HepG2 (cell line): ENCODE measurements at regions not wholly inside any gene's neighbourhood (a gene's known extent, or its start where the extent isn't known, plus 50 kb on each side); places are given as distances from the start of the nearest gene placed in this dataset.

Experiments
- ATAC-seq: fragments of 200-7000 bp; cut with Tn5 transposase; 3 replicates; pipeline ENCODE4 v1.9.1; 2020; ENCODE audit warnings: mild to moderate bottlenecking, moderate library complexity
- BruUV-seq: library from RNA; stranded (reverse); fragments of 400-500 nt; replicated peaks from 2 replicates; lab custom pipeline; 2021; lab: Mats Ljungman, UMichigan
- CTCF ChIA-PET: fragments of 300-600 bp; formaldehyde crosslinking; extraction: SDS; loops from one replicate; lab custom pipeline; 2021; ENCODE audit warnings: low total read pairs, inconsistent platforms, low intra/inter-chr PET ratio; lab: Yijun Ruan, JAX
- POLR2A ChIA-PET: fragments of 350-600 bp; sonication (Branson Sonifier 250); formaldehyde crosslinking; loops from one replicate; lab custom pipeline; 2020; ENCODE audit warnings: antibody characterized with exemption, inconsistent platforms; lab: Yijun Ruan, JAX
- DNase-seq: peaks from one replicate; pipeline ENCODE4 v3.0.0-alpha.2; 2015; ENCODE audit warnings: low spot score
- FAIRE-seq: peaks from 3 replicates; lab custom pipeline; 2011; peaks lifted over from hg19 to GRCh38; lab: Jason Lieb, UNC
- H2AFZ ChIP-seq: one replicate; pipeline ENCODE4 v1.6.1; 2011; ENCODE audit warnings: low read length, inconsistent platforms
- H3K27ac ChIP-seq: fragments of 300-600 bp; 3 replicates; pipeline ENCODE4 v1.8.0; 2011; ENCODE audit warnings: mixed run types, mild to moderate bottlenecking, mixed read lengths, low read length, inconsistent platforms; ENCODE audit not compliant: insufficient read depth; ENCODE audit errors: extremely low read length
- H3K27me3 ChIP-seq, 2 experiments: fragments of 200-600 bp in 1 of 2; 2 replicates in 1 of 2; 3 replicates in 1 of 2; pipeline versions ENCODE4 v1.6.0 to v1.8.0; 2011; ENCODE audit warnings: low read length in 2 of 2, mild to moderate bottlenecking in 2 of 2, moderate library complexity in 2 of 2, inconsistent platforms in 1 of 2; ENCODE audit not compliant: insufficient read depth in 2 of 2, control insufficient read depth in 1 of 2
- H3K36me3 ChIP-seq, 2 experiments: fragments of 200-600 bp in 1 of 2; replicated peaks in 1 of 2; 2 replicates in 1 of 2; 3 replicates in 1 of 2; pipeline versions ENCODE4 v1.5.1 to v1.8.0; 2011; ENCODE audit warnings: low read length in 2 of 2, inconsistent platforms in 1 of 2; ENCODE audit not compliant: insufficient read depth in 2 of 2, control insufficient read depth in 1 of 2
- H3K4me1 ChIP-seq: 2 replicates; pipeline ENCODE4 v1.5.1; 2012; ENCODE audit warnings: low read length, inconsistent platforms; ENCODE audit not compliant: insufficient read depth
- H3K4me2 ChIP-seq: 2 replicates; pipeline ENCODE4 v1.6.0; 2011; ENCODE audit warnings: low read depth, low read length, inconsistent platforms
- H3K4me3 ChIP-seq, 3 experiments: fragments of 200-600 bp in 1 of 3; sonication (generic), shearing (Covaris generic) in 1 of 3; replicated peaks in 1 of 3; 2 replicates each; pipeline ENCODE4 v1.5.1; 2011 to 2016; ENCODE audit warnings: low read length in 3 of 3, inconsistent platforms in 2 of 3, low read depth in 2 of 3, mild to moderate bottlenecking in 2 of 3, control low read depth in 1 of 3, mixed read lengths in 1 of 3; ENCODE audit not compliant: insufficient read depth in 1 of 3
- H3K79me2 ChIP-seq: one replicate; pipeline ENCODE4 v1.6.1; 2011; ENCODE audit warnings: low read length, inconsistent platforms; ENCODE audit not compliant: insufficient read depth
- H3K9ac ChIP-seq: 2 replicates; pipeline ENCODE4 v1.6.0; 2011; ENCODE audit warnings: mild to moderate bottlenecking, low read depth, low read length, inconsistent platforms; ENCODE audit not compliant: insufficient read depth
- H3K9me3 ChIP-seq: 2 replicates; pipeline ENCODE4 v1.5.1; 2012; ENCODE audit warnings: mild to moderate bottlenecking, low read length
- H4K20me1 ChIP-seq: 2 replicates; pipeline ENCODE4 v1.6.0; 2011; ENCODE audit warnings: inconsistent platforms, mild to moderate bottlenecking, low read length, moderate library complexity; ENCODE audit not compliant: insufficient read depth
- ATF7 ChIP-seq, 2 experiments: fragments of 450-650 bp in 1 of 2; sonication (generic) in 1 of 2; formaldehyde crosslinking in 1 of 2; IDR thresholded peaks; 2 replicates each; pipeline versions ENCODE4 v1.4.0 to v1.6.1; 2016 to 2020; ENCODE audit warnings: antibody characterized with exemption in 1 of 2, mild to moderate bottlenecking in 1 of 2, missing genetic modification reagents in 1 of 2
- CREM ChIP-seq, 2 experiments: sonication (generic) in 1 of 2; formaldehyde crosslinking in 1 of 2; IDR thresholded peaks; 2 replicates each; pipeline versions ENCODE4 v1.4.0 to v1.6.1; 2016 to 2020; ENCODE audit warnings: antibody characterized with exemption in 1 of 2, mild to moderate bottlenecking in 1 of 2, missing genetic modification reagents in 1 of 2
- DMAP1 ChIP-seq: IDR thresholded peaks from 2 replicates; pipeline ENCODE4 v1.6.1; 2016
- ETV6 ChIP-seq: sonication (generic); formaldehyde crosslinking; conservative IDR thresholded peaks from 2 replicates; pipeline ENCODE4 v1.4.0; 2020; ENCODE audit warnings: missing genetic modification reagents
- GTF3A ChIP-seq: sonication (generic); formaldehyde crosslinking; conservative IDR thresholded peaks from 2 replicates; pipeline ENCODE4 v1.4.0; 2020; ENCODE audit warnings: mild to moderate bottlenecking, missing genetic modification reagents
- GZF1 ChIP-seq: sonication (generic); formaldehyde crosslinking; IDR thresholded peaks from 2 replicates; pipeline ENCODE4 v1.5.1; 2020; ENCODE audit warnings: mild to moderate bottlenecking, missing genetic modification reagents
- KLF15 ChIP-seq: sonication (generic); formaldehyde crosslinking; IDR thresholded peaks from 2 replicates; pipeline ENCODE4 v1.8.1; 2023; ENCODE audit warnings: borderline replicate concordance, mild to moderate bottlenecking, inconsistent platforms, missing genetic modification reagents, mixed read lengths
- MBNL3 ChIP-seq: fragments of 250-450 bp; sonication (Bioruptor Pico); conservative IDR thresholded peaks from 2 replicates; pipeline ENCODE4 v1.8.0; 2022; ENCODE audit warnings: mild to moderate bottlenecking, inconsistent platforms
- NFE2L2 ChIP-seq: fragments of 150-350 bp; IDR thresholded peaks from 2 replicates; pipeline ENCODE4 v1.6.1; 2014; ENCODE audit warnings: low read length
- SMARCC2 ChIP-seq: fragments of 450-650 bp; IDR thresholded peaks from 2 replicates; pipeline ENCODE4 v1.6.1; 2017; ENCODE audit warnings: antibody characterized with exemption, mild to moderate bottlenecking
- TOPORS ChIP-seq: sonication (generic); formaldehyde crosslinking; IDR thresholded peaks from 2 replicates; pipeline ENCODE4 v1.8.0; 2023; ENCODE audit warnings: mild to moderate bottlenecking, missing genetic modification reagents
- ZFP36L2 ChIP-seq: sonication (generic); formaldehyde crosslinking; IDR thresholded peaks from 2 replicates; pipeline ENCODE4 v1.4.0; 2020; ENCODE audit warnings: missing genetic modification reagents
- ZNF350 ChIP-seq: sonication (generic); formaldehyde crosslinking; IDR thresholded peaks from 2 replicates; pipeline ENCODE4 v1.4.0; 2020; ENCODE audit warnings: mild to moderate bottlenecking, low read depth, missing genetic modification reagents, borderline replicate concordance
- ZNF530 ChIP-seq: sonication (generic); formaldehyde crosslinking; IDR thresholded peaks from 2 replicates; pipeline ENCODE4 v1.5.0; 2020; ENCODE audit warnings: low read depth, mild to moderate bottlenecking, missing genetic modification reagents
- ZNF768 ChIP-seq: sonication (generic); formaldehyde crosslinking; IDR thresholded peaks from 2 replicates; pipeline ENCODE4 v1.4.0; 2020; ENCODE audit warnings: missing genetic modification reagents
- ZNF775 ChIP-seq: sonication (generic); formaldehyde crosslinking; IDR thresholded peaks from 2 replicates; pipeline ENCODE4 v1.4.0; 2020; ENCODE audit warnings: missing genetic modification reagents, mild to moderate bottlenecking, moderate library complexity, borderline replicate concordance
- ZNF850 ChIP-seq: sonication (generic); formaldehyde crosslinking; conservative IDR thresholded peaks from 2 replicates; pipeline ENCODE4 v1.9.0; 2021; ENCODE audit warnings: mild to moderate bottlenecking, missing genetic modification reagents
- WGBS: methylation state at CpG from one replicate; pipeline ENCODE4 v1.1.6; 2017; ENCODE audit warnings: low lambda C conversion rate; 5-methylcytosine and 5-hydroxymethylcytosine counted together
- in situ Hi-C: cut with HindIII; loops from 2 replicates; pipeline ENCODE4 v1.10.0; 2017; ENCODE audit warnings: low pct_unique_long_range_greater_than_20kb; ENCODE audit not compliant: extremely low pct_ligation_motif_present
- intact Hi-C: fragments of 100-400 bp; cut with micrococcal nuclease; formaldehyde crosslinking; loops from one replicate; pipeline ENCODE4 v1.10.0; 2022; ENCODE audit not compliant: unreplicated experiment
- TF ChIP-seq, protein P1 (sequence below): sonication (generic); formaldehyde crosslinking; conservative IDR thresholded peaks from 2 replicates; pipeline ENCODE4 v1.4.0; 2020; ENCODE audit warnings: missing genetic modification reagents
- TF ChIP-seq, protein P2 (sequence below): sonication (generic); formaldehyde crosslinking; IDR thresholded peaks from 2 replicates; pipeline ENCODE4 v1.4.0; 2020; ENCODE audit warnings: low read depth, mild to moderate bottlenecking, missing genetic modification reagents
- TF ChIP-seq, protein P3 (sequence below): IDR thresholded peaks from 2 replicates; pipeline ENCODE4 v1.6.1; 2016

DNA sequence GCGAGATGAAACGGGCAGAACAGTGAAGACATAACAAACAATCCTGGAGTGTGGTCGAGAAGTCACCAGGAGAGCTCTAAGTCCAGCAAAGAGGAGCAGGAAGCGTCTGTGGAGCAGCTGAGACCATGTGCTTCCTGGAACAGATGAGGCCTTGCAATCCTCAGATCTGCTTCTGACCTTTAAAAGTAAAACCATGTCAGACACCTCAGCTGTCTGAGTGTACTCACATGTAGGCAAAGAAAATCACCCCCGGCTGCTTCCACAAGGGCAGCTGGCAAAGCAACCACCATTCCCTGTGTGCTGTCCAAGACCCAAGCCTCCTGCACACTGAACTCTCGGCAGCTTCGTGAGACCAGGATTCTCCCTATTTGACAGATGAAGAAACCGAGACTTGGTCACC is 76.6 kb downstream of the EDN3 start:
- H2AFZ ChIP-seq, result no peak overlapping the region
- no peak overlapping the region for H3K4me3 ChIP-seq
- 24% methylated on average over 8 of the region's 8 CpGs for WGBS
- in situ Hi-C loops (no loop called here), intact Hi-C loops (no loop called here)
- no TSS peak for BruUV-seq
- peaks cover 2 to 24% of the 10 kb centered on the region in 2 experiments; a peak in 3 of 5 replicates for H3K27me3 ChIP-seq
- no peak overlapping the region for H3K27ac ChIP-seq
- ATAC-seq, result no peak
- no peaks in the 10 kb centered on the region for H3K79me2 ChIP-seq
- ChIA-PET POLR2A (no interaction called here), CTCF (no interaction called here)
- no peaks in the 10 kb centered on the region for H4K20me1 ChIP-seq
- no peak for DNase-seq
- no peak overlapping the region for H3K4me2 ChIP-seq
- no peak overlapping the region for H3K9ac ChIP-seq
- no peaks in the 10 kb centered on the region for H3K9me3 ChIP-seq
- TF ChIP-seq GZF1 (CRISPR knock-in tag), result no peak
- no peak for TF ChIP-seq ZNF350 (CRISPR knock-in tag)
- no peak for TF ChIP-seq ZNF850
- TF ChIP-seq SMARCC2, result no peak
- TF ChIP-seq, protein P1, sequence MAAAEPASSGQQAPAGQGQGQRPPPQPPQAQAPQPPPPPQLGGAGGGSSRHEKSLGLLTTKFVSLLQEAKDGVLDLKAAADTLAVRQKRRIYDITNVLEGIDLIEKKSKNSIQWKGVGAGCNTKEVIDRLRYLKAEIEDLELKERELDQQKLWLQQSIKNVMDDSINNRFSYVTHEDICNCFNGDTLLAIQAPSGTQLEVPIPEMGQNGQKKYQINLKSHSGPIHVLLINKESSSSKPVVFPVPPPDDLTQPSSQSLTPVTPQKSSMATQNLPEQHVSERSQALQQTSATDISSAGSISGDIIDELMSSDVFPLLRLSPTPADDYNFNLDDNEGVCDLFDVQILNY, result no peak
- no peak for TF ChIP-seq GTF3A (CRISPR knock-in tag)
- TF ChIP-seq NFE2L2, result no peak
- TF ChIP-seq ZFP36L2, result no peak
- TF ChIP-seq ZNF775, result no peak
- TF ChIP-seq ATF7 (IDR thresholded peaks at IDR 0.05), result no peak
- no peak for TF ChIP-seq ATF7 (CRISPR knock-in tag; IDR thresholded peaks at IDR 0.05)
- H3K36me3 ChIP-seq, result no peaks in the 10 kb centered on the region
- no peaks in the 10 kb centered on the region for H3K4me1 ChIP-seq
- no peak for FAIRE-seq

DNA sequence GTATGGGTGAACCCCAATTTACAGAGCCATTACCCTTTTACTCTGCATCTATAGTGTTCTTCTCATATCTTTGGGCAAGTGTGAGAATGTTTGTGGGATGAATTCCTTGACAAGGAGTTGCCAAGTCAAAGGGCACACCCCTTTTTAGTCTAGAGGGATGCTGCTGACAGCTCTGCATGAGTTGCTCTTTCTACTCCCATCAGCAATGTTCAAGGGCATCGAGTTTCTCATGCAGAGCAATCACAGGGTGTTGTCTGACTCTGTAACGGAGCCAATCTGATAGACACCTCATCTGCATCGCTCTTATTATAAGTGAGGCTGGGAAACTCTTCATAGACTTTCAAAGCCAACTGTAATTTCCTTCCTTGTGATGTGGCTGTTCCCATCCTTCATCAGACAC is 77.4 kb downstream of the EDN3 start:
- in situ Hi-C loops, result no loop called here
- ChIA-PET CTCF (no interaction called here), POLR2A (no interaction called here)
- intact Hi-C loops, result no loop called here
- Histone ChIP-seq H3K79me2 (no peaks in the 10 kb centered on the region), H3K27me3 (peaks cover 0 to 33% of the 10 kb centered on the region in 2 experiments; a peak in 4 of 5 replicates), H3K4me1 (no peaks in the 10 kb centered on the region), H3K36me3 (no peaks in the 10 kb centered on the region), H3K9ac (no peak overlapping the region), H3K9me3 (no peaks in the 10 kb centered on the region), H4K20me1 (no peaks in the 10 kb centered on the region), H3K4me3 (no peak overlapping the region), H3K27ac (no peak overlapping the region), H2AFZ (no peak overlapping the region), H3K4me2 (no peak overlapping the region)
- FAIRE-seq, result no peak
- no peak for ATAC-seq
- BruUV-seq, result no TSS peak
- DNase-seq, result no peak
- WGBS, result 13% methylated on average over 3 of the region's 3 CpGs
- TF ChIP-seq CREM (IDR thresholded peaks at IDR 0.05) (no peak), CREM (CRISPR knock-in tag; IDR thresholded peaks at IDR 0.05) (no peak), ZNF530 (CRISPR knock-in tag) (no peak), KLF15 (CRISPR knock-in tag) (no peak), GZF1 (CRISPR knock-in tag) (no peak), MBNL3 (CRISPR knock-in tag) (no peak), ZNF768 (CRISPR knock-in tag) (no peak), TOPORS (CRISPR knock-in tag) (no peak), ETV6 (CRISPR knock-in tag) (no peak), DMAP1 (CRISPR knock-in tag) (no peak)
- TF ChIP-seq, protein P2, sequence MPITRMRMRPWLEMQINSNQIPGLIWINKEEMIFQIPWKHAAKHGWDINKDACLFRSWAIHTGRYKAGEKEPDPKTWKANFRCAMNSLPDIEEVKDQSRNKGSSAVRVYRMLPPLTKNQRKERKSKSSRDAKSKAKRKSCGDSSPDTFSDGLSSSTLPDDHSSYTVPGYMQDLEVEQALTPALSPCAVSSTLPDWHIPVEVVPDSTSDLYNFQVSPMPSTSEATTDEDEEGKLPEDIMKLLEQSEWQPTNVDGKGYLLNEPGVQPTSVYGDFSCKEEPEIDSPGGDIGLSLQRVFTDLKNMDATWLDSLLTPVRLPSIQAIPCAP, result no peak
- TF ChIP-seq, protein P3, sequence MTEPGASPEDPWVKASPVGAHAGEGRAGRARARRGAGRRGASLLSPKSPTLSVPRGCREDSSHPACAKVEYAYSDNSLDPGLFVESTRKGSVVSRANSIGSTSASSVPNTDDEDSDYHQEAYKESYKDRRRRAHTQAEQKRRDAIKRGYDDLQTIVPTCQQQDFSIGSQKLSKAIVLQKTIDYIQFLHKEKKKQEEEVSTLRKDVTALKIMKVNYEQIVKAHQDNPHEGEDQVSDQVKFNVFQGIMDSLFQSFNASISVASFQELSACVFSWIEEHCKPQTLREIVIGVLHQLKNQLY, result no peak
